Inferior parietal cortex (tissue), 1 donor: ENCODE measurements at regions not wholly inside any gene's neighbourhood (a gene's known extent, or its start where the extent isn't known, plus 50 kb on each side); places are given as distances from the start of the nearest gene placed in this dataset.
A peak's percentile ranks its signal among the peaks of the same experiment; 100 is the strongest.
"Not testable (repeated sequence)": the region's sequence is repeated elsewhere in the genome, so short reads cannot be mapped to it uniquely, and the experiment has no call there.

ENCODE experiments used
- DNase-seq: peaks from one replicate; pipeline ENCODE4 v3.0.0-alpha.2; 2016; ENCODE audit errors: extremely low spot score

GRCh38 chr10:50997461-50997860 lies 76.8 kb upstream of the PRKG1 start:
- DNase-seq: no peak

GRCh38 chr10:50999163-50999562 lies 75.1 kb upstream of the PRKG1 start:
- no peak for DNase-seq

GRCh38 chr10:51000164-51000563 lies 74.1 kb upstream of the PRKG1 start:
- DNase-seq: no peak

- no peak for DNase-seq
Observed at GRCh38 chr10:51000976-51001375, 73.3 kb upstream of the PRKG1 start.

- peak; percentile 65 for DNase-seq
Observed at GRCh38 chr10:51001587-51001986, 72.7 kb upstream of the PRKG1 start.

- no peak for DNase-seq
Observed at GRCh38 chr10:51002469-51002868, 71.8 kb upstream of the PRKG1 start.

- no peak for DNase-seq
Observed at GRCh38 chr10:51004776-51005175, 69.5 kb upstream of the PRKG1 start.

- DNase-seq: no peak
Observed at GRCh38 chr10:51005551-51005950, 68.7 kb upstream of the PRKG1 start.

GRCh38 chr10:51006686-51007085 lies 67.6 kb upstream of the PRKG1 start:
- no peak for DNase-seq

GRCh38 chr10:51007781-51008180 lies 66.5 kb upstream of the PRKG1 start:
- DNase-seq: no peak

- DNase-seq: no peak
Observed at GRCh38 chr10:51008346-51008745, 65.9 kb upstream of the PRKG1 start.

GRCh38 chr10:51010977-51011376 lies 63.3 kb upstream of the PRKG1 start:
- peak; percentile 80 for DNase-seq

- no peak for DNase-seq
Observed at GRCh38 chr10:51012073-51012472, 62.2 kb upstream of the PRKG1 start.

- no peak for DNase-seq
Observed at GRCh38 chr10:51014680-51015389, 59.5 kb upstream of the PRKG1 start.

GRCh38 chr10:51015390-51015754 lies 58.9 kb upstream of the PRKG1 start:
- DNase-seq: not testable (repeated sequence)

GRCh38 chr10:51020200-51020599 lies 54.1 kb upstream of the PRKG1 start:
- no peak for DNase-seq

GRCh38 chr10:51022933-51023585 lies 51.2 kb upstream of the PRKG1 start:
- DNase-seq: no peak

GRCh38 chr10:51023636-51024035 lies 50.7 kb upstream of the PRKG1 start:
- DNase-seq: no peak
